ENCODE measurements at regions not wholly inside any gene's neighbourhood (a gene's known extent, or its start where the extent isn't known, plus 50 kb on each side); places are given as distances from the start of the nearest gene placed in this dataset.

DNA sequence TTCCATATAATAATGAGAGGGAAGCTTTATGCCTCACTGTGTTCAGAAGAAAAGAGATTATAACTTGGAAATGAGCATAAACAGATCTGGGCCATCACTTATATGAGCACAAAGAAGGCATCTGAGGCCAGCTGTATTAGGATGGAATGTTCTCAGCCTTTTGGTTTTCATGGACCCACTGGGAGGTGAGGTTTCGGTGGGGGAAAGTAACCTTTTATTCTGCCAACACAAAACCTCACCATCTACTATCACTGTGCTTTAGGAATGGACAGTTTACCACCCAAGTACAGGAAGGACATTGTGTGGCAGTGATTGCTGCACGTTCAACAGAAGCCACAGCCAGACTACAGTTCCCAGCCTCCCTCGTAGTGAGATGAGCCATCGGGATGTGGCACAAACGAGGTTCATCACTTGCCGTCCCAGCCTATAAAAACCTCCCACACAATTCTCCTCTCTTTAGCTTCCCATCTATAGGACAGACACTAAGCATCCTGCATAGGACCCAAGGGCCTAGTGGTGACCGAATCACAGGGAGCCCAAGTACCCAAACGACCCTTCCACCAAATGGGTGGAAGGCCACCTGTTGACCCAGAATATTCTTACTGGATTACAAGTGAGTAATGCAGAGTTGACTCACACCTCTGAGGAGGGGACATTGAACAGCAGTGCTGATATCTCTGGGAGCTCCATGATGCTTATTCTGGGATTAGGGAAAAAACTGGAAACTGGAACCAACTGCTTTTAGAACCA is 121.5 kb upstream of the RAG2 start (continued):
- TF ChIP-seq NRF1 (conservative IDR thresholded peaks at IDR 0.05; ENCODE audit: low read depth, low read length) = no peak
- TF ChIP-seq POLR2A (IDR thresholded peaks at IDR 0.05; ENCODE audit: low read depth, low read length) = no peak
- no peak for TF ChIP-seq BRCA1 (IDR thresholded peaks at IDR 0.05; ENCODE audit: low read depth, low read length)
- TF ChIP-seq TARDBP (IDR thresholded peaks at IDR 0.05; ENCODE audit: borderline replicate concordance) = no peak
- TF ChIP-seq SKIL (IDR thresholded peaks at IDR 0.05; ENCODE audit: low read depth, poor library complexity, severe bottlenecking) = no peak
- no peak for TF ChIP-seq NFYA (IDR thresholded peaks at IDR 0.05; ENCODE audit: borderline replicate concordance, low read depth, low read length)

DNA sequence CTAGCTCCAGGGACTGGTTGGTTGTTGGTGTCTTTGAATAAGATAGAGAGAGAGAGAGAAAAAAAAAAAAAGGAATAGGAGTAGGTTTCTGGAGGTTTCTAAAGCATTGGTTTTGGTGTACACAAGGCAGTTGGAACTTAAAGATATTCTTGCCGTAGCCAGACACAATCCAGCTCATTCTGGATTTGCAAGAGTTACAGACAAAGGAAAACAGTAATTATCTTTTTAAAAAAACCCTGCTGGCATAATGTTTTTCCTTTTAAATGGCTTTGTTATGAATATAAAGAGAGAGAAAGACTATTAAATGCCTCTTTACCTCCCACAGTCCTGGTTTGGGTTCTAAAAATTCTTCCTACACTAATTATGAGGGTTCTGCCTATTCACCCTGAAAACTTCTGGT is 120.4 kb upstream of the RAG2 start:
- Histone ChIP-seq H2AFZ (ENCODE audit: control insufficient read depth, low read depth, low read length) (no peak overlapping the region), H3K27ac (ENCODE audit: control insufficient read depth, insufficient read depth) (no peak overlapping the region), H4K20me1 (ENCODE audit: control insufficient read depth, insufficient read depth) (no peaks in the 10 kb centered on the region), H3K36me3 (ENCODE audit: control insufficient read depth in 2 of 2, insufficient read depth in 2 of 2, low read length in 1 of 2) (no peaks in the 10 kb centered on the region), H3K9ac (ENCODE audit: control insufficient read depth, insufficient read depth, low read length) (no peak overlapping the region), H3K79me2 (ENCODE audit: control insufficient read depth, insufficient read depth, low read length) (no peaks in the 10 kb centered on the region), H3K9me3 (replicated peaks; ENCODE audit: control insufficient read depth, insufficient read depth, low read length) (no peaks in the 10 kb centered on the region), H3K4me1 (ENCODE audit: control insufficient read depth, insufficient read depth, low read length) (no peaks in the 10 kb centered on the region), H3K4me3 (no peak overlapping the region), H3K27me3 (replicated peaks in 1 of 2; ENCODE audit: control insufficient read depth in 2 of 2, insufficient read depth in 2 of 2, low read length in 1 of 2) (no peaks in the 10 kb centered on the region), H3K4me2 (ENCODE audit: control insufficient read depth, insufficient read depth) (no peak overlapping the region)
- ChIA-PET RAD21 (ENCODE audit: unreplicated experiment) (interaction anchor here (1.8 kb wide), 1 partner anchor 29 kb away, joined by 5 read pairs; no protein-coding TSS in a partner anchor), POLR2A (no interaction called here), SMC1A (ENCODE audit: uncharacterized antibody, unreplicated experiment) (interaction anchor here (0.6 to 0.7 kb wide), 2 partner anchors 28 to 30 kb away, joined by 3 read pairs; no protein-coding TSS in a partner anchor), CTCF (interaction anchor here (1.1 to 1.9 kb wide), 4 partner anchors 14 to 33 kb away, joined by 4 to 6 read pairs (median 4); no protein-coding TSS in a partner anchor)
- WGBS (ENCODE audit: insufficient coverage, insufficient replicate concordance, low lambda C conversion rate, missing lambda C conversion rate) = 38% methylated on average over 1 of the region's 1 CpG
- FAIRE-seq (no peak), DNase-seq (ENCODE audit: low read depth, low spot score) (no peak), ATAC-seq (no peak)
- intact Hi-C loops (cut with micrococcal nuclease; ENCODE audit: unreplicated experiment) (no loop called here), in situ Hi-C loops (cut with MboI) (no loop called here)
- no TSS peak for BruUV-seq (replicated peaks)
- TF ChIP-seq, protein P1, sequence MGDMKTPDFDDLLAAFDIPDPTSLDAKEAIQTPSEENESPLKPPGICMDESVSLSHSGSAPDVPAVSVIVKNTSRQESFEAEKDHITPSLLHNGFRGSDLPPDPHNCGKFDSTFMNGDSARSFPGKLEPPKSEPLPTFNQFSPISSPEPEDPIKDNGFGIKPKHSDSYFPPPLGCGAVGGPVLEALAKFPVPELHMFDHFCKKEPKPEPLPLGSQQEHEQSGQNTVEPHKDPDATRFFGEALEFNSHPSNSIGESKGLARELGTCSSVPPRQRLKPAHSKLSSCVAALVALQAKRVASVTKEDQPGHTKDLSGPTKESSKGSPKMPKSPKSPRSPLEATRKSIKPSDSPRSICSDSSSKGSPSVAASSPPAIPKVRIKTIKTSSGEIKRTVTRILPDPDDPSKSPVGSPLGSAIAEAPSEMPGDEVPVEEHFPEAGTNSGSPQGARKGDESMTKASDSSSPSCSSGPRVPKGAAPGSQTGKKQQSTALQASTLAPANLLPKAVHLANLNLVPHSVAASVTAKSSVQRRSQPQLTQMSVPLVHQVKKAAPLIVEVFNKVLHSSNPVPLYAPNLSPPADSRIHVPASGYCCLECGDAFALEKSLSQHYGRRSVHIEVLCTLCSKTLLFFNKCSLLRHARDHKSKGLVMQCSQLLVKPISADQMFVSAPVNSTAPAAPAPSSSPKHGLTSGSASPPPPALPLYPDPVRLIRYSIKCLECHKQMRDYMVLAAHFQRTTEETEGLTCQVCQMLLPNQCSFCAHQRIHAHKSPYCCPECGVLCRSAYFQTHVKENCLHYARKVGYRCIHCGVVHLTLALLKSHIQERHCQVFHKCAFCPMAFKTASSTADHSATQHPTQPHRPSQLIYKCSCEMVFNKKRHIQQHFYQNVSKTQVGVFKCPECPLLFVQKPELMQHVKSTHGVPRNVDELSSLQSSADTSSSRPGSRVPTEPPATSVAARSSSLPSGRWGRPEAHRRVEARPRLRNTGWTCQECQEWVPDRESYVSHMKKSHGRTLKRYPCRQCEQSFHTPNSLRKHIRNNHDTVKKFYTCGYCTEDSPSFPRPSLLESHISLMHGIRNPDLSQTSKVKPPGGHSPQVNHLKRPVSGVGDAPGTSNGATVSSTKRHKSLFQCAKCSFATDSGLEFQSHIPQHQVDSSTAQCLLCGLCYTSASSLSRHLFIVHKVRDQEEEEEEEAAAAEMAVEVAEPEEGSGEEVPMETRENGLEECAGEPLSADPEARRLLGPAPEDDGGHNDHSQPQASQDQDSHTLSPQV (IDR thresholded peaks at IDR 0.05) = no peak
- TF ChIP-seq MEF2A (IDR thresholded peaks at IDR 0.05; ENCODE audit: insufficient read depth, low read depth, low read length) = no peak
- TF ChIP-seq ZZZ3 (IDR thresholded peaks at IDR 0.05; ENCODE audit: control insufficient read depth, insufficient read length, low read depth) = no peak
- TF ChIP-seq WRNIP1 (IDR thresholded peaks at IDR 0.05; ENCODE audit: borderline replicate concordance, low read depth, low read length) = no peak
- no peak for TF ChIP-seq CBX3 (IDR thresholded peaks at IDR 0.05; ENCODE audit: borderline replicate concordance, low read depth)
- TF ChIP-seq PML (IDR thresholded peaks at IDR 0.05; ENCODE audit: low read length) = no peak
- TF ChIP-seq RB1 (IDR thresholded peaks at IDR 0.05; ENCODE audit: borderline replicate concordance) = no peak
- TF ChIP-seq FOS (IDR thresholded peaks at IDR 0.05; ENCODE audit: borderline replicate concordance, extremely low read depth, insufficient read length) = no peak
- TF ChIP-seq GABPA (IDR thresholded peaks at IDR 0.05; ENCODE audit: low read depth) = no peak
- TF ChIP-seq SPI1 (IDR thresholded peaks at IDR 0.05; ENCODE audit: borderline replicate concordance, insufficient read depth, low read depth, low read length) = no peak
- no peak for TF ChIP-seq SRF (IDR thresholded peaks at IDR 0.05; ENCODE audit: low read depth in 2 of 2, low read length in 2 of 2)
- TF ChIP-seq CBFB (IDR thresholded peaks at IDR 0.05; ENCODE audit: low read depth) = no peak

Measured in GM12878 (cell line).